Kidney epithelial cell (primary cell): ENCODE measurements at regions not wholly inside any gene's neighbourhood (a gene's known extent, or its start where the extent isn't known, plus 50 kb on each side); places are given as distances from the start of the nearest gene placed in this dataset.

Experiments used
- DNase-seq: peaks from one replicate; pipeline ENCODE4 v3.0.0-alpha.2; 2010; ENCODE audit warnings: low read depth
- H3K27me3 ChIP-seq: 2 replicates; pipeline ENCODE4 v1.6.0; 2011; ENCODE audit warnings: low read length; ENCODE audit not compliant: control insufficient read depth, insufficient read depth
- H3K36me3 ChIP-seq: 2 replicates; pipeline ENCODE4 v1.5.1; 2011; ENCODE audit warnings: low read length; ENCODE audit not compliant: control insufficient read depth, insufficient read depth
- H3K4me3 ChIP-seq: 2 replicates; pipeline ENCODE4 v1.5.1; 2011; ENCODE audit warnings: low read depth, mild to moderate bottlenecking, control low read depth, low read length
- TF ChIP-seq, protein P1 (sequence below): IDR thresholded peaks from 2 replicates; pipeline ENCODE4 v1.5.1; 2011; ENCODE audit warnings: mild to moderate bottlenecking, moderate library complexity, low read length, control low read depth, inconsistent platforms; ENCODE audit not compliant: insufficient read depth, poor library complexity, severe bottlenecking

DNA sequence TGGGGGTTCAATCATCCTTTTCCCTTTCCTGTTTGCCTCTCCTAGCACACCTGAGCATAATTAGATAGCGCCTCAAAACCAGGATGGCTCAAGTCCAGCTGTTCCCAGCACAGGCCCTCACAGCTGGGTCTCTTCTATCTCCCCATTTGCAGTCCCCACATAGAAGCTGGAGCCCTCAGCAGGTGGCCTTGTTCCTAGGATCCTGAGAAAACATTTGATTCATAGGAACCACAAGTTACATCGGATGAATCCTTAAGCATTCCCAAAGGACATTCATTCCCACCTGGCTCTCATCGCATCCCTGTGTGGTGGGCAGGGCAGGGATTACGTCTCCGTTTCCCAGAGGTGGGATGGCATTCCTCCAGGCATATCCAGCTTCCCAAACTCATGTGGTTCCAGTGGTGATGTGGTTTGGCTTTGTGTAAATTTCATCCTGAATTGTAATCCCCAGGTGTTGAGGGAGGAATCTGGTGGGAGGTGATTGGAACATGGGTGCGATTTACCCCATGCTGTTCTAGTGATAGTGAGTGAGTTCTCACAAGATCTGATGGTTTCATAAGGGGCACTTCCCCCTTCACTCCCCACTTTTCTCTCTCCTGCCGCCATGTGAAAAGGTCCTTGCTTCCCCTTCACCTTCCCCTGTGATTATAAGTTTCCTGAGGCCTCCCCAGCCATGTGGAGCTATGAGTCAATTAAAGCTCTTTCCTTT is 49.8 kb upstream of the LEP start:
- H3K4me3 ChIP-seq, result no peak overlapping the region
- H3K27me3 ChIP-seq, result peaks cover 11% of the 10 kb centered on the region
- no peak for DNase-seq
- no peaks in the 10 kb centered on the region for H3K36me3 ChIP-seq
- TF ChIP-seq, protein P1, sequence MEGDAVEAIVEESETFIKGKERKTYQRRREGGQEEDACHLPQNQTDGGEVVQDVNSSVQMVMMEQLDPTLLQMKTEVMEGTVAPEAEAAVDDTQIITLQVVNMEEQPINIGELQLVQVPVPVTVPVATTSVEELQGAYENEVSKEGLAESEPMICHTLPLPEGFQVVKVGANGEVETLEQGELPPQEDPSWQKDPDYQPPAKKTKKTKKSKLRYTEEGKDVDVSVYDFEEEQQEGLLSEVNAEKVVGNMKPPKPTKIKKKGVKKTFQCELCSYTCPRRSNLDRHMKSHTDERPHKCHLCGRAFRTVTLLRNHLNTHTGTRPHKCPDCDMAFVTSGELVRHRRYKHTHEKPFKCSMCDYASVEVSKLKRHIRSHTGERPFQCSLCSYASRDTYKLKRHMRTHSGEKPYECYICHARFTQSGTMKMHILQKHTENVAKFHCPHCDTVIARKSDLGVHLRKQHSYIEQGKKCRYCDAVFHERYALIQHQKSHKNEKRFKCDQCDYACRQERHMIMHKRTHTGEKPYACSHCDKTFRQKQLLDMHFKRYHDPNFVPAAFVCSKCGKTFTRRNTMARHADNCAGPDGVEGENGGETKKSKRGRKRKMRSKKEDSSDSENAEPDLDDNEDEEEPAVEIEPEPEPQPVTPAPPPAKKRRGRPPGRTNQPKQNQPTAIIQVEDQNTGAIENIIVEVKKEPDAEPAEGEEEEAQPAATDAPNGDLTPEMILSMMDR, result no peak
